Stimulated activated CD8-positive, alpha-beta memory T cell treated with anti-CD3 and anti-CD28 coated beads, Interleukin-7, amount 100 ng/mL, for 48 hours (primary cell): ENCODE measurements at regions not wholly inside any gene's neighbourhood (a gene's known extent, or its start where the extent isn't known, plus 50 kb on each side); places are given as distances from the start of the nearest gene placed in this dataset.

Source experiments
- DNase-seq, 2 donors: peaks; one replicate each; pipeline ENCODE4 v3.0.0-alpha.2; 2020; ENCODE audit warnings: low read depth in 1 of 2; ENCODE audit errors: extremely low read depth in 1 of 2

- no peak for DNase-seq
Measured at GRCh38 chr17:33352526-33352925, 59.4 kb upstream of the ASIC2 start.

GRCh38 chr17:33356266-33356665, 63.2 kb upstream of the ASIC2 start:
- no peak for DNase-seq

DNA sequence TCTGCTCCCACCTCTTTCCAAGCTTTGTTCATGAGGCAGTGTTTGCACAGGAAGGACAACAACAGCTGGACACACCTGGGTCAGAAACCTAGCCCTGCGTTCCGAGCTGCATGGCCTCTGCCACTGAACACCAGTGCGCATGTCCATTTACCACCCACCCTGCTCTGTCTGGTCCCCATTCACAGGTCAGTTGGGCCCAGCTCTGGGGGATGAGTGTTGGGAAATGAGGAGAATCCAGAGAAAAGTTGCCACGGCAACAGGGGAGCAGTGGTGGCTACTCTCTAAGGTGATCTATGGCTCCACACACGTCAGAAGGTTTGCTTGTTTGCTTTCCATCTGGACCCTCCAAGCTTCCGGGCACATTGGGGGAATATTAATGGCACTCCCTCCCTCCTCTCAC, 70.4 kb upstream of the ASIC2 start:
- no peak for DNase-seq

- DNase-seq: no peak
Measured at GRCh38 chr17:33366960-33367359, 73.9 kb upstream of the ASIC2 start.

DNA sequence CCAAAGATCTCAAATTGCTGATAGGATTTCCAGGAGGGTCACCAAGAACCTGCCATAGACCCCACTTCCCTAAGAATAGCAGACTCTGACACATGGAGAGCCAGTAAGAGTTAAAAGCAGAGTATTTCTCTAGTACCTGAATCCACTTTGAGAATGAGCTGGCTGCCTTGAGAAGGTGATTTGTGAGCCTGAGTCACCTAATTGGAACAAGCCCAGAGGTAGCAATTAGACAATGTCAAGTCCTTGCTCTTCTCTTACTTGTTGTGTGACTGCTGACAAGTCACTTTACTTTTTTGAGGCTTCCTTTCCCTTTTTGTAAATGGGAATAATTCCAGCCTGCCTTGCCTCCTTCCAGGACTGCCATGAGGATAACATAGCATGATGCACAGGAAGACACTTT, 76.1 kb upstream of the ASIC2 start:
- no peak for DNase-seq

GRCh38 chr17:33369876-33370275, 76.8 kb upstream of the ASIC2 start:
- DNase-seq: no peak

DNA sequence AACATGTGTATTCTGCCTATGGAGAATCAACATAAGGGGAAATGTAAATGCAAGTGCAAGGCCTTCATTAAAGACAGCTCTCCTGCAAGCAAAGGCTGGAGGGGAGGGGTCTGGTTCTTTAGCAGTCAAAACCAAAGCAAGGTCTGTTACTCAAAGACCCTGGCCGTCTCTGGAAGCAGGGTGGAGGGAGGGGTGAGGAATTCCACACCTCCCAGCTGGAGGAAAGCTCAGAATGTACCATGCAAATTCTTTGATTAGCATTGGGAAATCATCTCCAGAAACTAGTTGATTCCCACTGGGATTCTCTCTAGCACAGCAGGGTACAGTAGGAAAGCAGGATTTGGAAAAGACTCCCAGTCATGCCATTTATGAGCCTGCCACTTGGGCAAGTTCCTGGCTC, 77.3 kb upstream of the ASIC2 start:
- DNase-seq: no peak

DNA sequence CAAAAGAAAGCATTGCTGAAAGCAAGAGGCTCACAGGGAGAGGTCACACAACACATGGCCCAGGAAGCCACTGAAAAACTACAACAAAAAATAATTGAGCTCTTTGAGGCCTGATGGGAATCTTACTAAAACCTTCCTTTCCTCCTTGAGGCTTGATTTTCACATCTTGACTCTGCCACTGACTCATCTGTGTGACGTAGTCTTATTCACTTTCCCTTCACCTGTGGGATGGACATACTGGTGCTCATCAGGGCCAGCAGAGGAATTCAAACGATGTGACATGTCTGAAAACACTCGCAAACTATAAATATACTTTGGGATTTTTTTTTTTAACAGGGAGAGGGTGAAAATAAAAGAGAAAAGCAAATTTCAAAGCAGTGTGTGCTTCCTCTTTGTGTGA, 78.3 kb upstream of the ASIC2 start:
- DNase-seq: no peak

GRCh38 chr17:33373273-33373672, 80.2 kb upstream of the ASIC2 start:
- DNase-seq: no peak

GRCh38 chr17:33375103-33375502, 82.0 kb upstream of the ASIC2 start:
- no peak for DNase-seq

DNA sequence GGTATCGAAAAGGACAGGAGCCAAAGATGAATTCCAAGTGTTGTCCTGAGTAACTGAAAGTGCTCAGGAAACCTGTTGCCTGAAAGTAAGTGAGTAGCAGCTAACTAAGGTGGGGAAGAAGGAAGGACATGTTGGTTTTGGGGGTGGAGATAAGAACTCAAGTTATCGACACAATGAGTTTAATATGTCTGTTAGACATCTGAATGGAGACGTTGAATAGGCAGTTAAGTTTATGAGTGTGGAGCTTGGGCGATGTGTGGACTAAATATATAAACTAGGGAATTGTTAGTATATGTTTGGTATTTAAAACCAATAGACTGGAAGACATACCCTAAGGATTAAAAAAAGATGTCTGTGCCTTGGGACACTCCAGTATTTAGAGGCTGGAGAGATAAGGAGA, 82.7 kb upstream of the ASIC2 start:
- no peak for DNase-seq

DNA sequence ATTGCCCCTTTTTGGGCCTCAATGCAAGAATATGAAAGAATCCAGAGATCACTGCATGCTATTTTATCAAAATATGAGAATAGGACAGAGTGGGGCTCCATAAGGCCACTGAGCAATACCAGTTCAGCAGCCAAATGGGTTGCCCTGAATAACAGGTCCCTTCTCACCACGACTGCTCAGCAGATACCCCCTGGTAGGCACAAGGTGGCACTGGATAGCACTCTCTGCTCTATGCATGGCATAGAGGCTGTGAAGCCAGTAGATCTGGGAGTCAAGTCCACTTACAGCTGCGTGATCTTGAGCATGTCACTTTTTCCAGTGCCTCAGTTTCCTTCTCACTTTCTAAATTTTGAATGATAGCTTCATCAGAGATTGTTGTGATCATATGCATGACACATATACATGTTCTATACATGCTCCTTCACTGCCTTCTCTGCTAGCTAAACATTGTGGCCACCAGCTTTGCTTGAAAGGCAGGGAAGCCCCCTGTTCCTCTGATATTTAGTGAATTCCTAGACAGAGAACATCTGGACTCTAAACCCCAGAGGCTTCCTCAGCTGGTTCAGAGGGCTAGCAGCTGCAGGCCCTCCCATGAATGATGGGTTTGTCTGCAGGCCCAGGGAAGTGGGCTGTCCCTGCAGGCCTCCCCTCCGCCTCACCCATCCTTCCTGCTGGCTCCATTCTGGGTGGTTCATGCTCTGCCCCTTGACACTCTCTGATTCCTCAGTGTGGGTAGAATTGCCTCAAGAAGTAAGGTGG, 84.9 kb upstream of the ASIC2 start:
- DNase-seq: no peak

DNA sequence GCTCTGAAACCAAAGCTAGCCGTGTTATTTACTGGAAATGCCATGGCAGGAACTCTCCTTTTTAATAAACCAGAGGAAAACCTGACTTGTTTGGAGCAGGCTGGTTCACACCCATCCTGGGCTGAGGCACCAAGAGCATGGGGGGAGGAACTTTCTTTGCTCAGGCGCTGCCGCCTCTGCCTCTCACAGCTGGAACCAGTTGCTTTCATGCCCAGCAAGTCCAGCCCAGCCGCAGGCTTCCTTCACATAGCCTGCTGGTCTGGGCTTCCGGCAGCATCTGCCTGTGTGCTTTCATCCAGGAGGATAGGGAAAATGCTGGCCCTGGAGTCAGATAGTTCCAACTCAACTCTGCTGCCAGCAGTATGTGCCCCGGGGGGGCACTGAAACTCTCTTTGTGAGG, 88.1 kb upstream of the ASIC2 start:
- DNase-seq: no peak

DNA sequence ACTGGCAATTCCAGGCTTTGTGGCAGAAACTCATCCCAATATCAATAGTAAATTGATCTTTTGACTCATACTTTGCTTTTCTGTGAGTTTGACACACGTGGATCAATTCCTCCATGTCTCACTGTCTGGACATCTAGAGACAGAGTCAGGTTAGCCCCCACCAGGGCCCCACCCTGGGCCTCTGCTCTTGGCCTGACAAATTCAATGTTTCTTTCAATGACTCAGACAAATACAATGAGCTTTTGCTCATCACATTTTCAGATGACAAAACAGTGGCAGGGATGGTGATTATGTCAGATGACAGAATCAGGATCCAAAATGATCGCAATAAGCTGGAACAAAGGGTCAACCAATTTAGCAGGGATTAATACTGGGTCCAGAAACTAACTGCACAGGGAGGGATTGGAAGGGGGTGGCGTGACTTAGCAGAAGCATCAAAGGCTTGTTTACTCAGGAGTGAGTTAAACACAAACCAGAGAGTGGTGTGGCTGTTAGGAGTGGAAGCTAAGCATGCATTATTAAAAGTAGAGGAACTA, 90.5 kb upstream of the ASIC2 start:
- DNase-seq: no peak

GRCh38 chr17:33385133-33385532, 92.0 kb upstream of the ASIC2 start:
- DNase-seq: no peak

DNA sequence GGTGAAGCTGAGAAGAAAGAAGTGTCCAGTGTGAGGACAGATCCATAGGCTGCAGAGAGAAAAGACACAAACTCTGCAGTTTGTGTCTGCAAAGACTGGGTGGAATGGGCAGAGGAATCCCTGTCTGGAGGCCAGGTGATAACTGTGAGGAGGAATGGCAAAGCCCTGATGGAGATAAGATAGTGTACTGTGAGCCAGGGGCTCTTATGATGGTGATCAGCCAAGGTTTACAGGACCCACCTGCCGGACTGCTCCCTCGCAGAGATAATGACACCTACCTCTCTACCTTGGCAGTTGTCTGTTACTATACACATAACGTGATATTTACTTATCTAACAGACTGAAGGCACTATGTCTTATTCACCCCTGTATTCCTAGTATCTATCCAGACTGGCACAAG, 92.6 kb upstream of the ASIC2 start:
- DNase-seq: no peak

- no peak for DNase-seq
Measured at GRCh38 chr17:33387406-33387805, 94.3 kb upstream of the ASIC2 start.

DNA sequence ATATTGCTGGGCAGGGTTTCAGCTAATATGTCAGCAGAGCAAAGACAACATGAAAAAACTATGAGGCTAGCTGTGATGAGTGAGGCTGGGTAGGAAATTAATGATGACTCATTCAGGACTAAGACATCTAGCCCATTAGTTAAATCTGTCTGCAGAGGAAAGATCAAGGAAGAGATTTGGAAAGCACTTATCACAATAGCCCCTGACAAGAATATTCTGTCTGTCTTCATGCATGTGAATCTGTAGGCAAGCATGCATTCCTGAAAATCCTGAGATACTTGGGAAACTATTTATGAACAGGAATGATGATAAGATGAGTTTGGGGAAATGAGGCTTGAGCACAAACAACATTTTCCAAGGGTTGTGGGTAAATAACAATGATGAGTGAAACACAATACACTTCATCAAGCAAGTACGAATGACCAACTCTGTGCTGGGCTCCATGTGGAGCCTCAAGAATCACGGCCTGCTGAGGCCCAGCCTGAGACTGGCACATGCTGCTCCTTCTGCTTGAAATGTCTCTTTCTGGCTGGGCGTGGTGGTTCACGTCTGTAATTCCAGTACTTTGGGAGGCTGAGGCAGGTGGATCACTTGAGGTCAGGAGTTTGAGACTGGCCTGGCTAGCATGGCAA, 96.5 kb upstream of the ASIC2 start:
- no peak for DNase-seq

GRCh38 chr17:33390479-33391176, 97.5 kb upstream of the ASIC2 start:
- no peak for DNase-seq

GRCh38 chr17:33396818-33397217, 103.7 kb upstream of the ASIC2 start:
- no peak for DNase-seq

- DNase-seq: no peak
Measured at GRCh38 chr17:33398386-33398785, 105.3 kb upstream of the ASIC2 start.

- DNase-seq: no peak
Measured at GRCh38 chr17:33401249-33401648, 108.2 kb upstream of the ASIC2 start.
